T-helper 1 cell treated with Interleukin-12 subunit alpha and Interleukin-12 subunit beta and Interleukin-4 antibody, amounts not matched to agents 30 ng/mL and 1 ng/mL, for 36 hours (primary cell): ENCODE measurements at regions not wholly inside any gene's neighbourhood (a gene's known extent, or its start where the extent isn't known, plus 50 kb on each side); places are given as distances from the start of the nearest gene placed in this dataset.
"Not testable (repeated sequence)": the region's sequence is repeated elsewhere in the genome, so short reads cannot be mapped to it uniquely, and the experiment has no call there.

Experiments
- intact Hi-C: fragments of 100-400 bp; cut with micrococcal nuclease; formaldehyde crosslinking; loops from one replicate; pipeline ENCODE4 v1.15.1; 2024

GRCh38 chr11:95444309-95445241 lies 213.6 kb upstream of the SESN3 start:
- intact Hi-C loops = no loop called here

DNA sequence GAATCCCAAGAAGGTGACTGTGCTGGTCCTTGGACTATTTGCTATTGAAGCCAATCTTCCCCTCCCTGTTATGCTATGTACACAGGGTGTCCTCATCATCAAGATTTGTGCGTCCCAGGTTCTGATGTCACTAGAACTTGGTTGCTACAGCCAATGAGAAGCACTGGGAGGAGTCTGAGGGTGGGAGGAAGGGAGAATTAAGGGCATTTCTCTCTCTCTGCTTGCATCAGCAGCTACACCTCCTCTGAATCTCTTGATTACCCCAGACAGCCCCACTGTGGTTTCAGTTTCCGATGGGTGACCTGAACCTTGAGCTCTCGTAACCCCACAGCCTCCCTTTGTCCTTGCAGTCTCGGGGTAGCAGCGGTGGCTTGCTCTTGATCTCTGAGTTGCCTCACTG lies 212.4 kb upstream of the SESN3 start:
- intact Hi-C loops = no loop called here

- intact Hi-C loops = no loop called here
Observed at GRCh38 chr11:95442531-95443050, 211.6 kb upstream of the SESN3 start.

DNA sequence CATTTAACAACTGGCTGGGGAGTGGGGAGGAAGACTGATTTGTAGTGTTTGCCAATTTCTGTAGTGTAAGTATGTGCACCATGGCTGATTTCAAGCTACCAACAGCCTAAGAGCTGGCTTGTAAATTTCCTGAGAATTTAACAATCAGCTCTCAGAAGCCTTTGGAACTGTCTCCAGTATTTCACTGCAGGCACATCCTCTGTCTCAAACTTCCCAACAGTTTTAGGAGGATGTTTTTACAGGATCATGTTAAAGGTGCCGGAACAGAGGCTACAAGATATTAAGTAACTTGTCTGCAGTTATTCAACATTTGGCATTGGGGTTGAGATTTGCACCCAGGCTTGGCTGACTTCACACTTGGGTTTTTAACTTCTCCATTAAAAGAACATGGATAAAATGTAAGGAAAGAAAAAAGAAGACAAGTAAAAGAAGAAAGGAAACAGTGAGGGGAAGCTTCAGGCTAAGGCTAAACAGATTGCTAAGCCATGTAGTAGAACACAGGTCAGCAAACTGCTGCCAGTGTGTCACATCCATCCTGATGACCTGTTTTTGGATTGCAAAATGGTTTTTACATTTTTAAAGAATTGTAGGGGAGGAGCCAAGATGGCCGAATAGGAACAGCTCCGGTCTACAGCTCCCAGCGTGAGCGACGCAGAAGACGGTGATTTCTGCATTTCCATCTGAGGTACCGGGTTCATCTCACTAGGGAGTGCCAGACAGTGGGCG lies 204.8 kb upstream of the SESN3 start:
- intact Hi-C loops = loop anchor here (5.0 kb wide), 1 partner anchor 272 kb away; no protein-coding TSS in a partner anchor

- intact Hi-C loops = loop anchor here (5.0 kb wide), 1 partner anchor 272 kb away; no protein-coding TSS in a partner anchor
Observed at GRCh38 chr11:95435192-95435591, 204.2 kb upstream of the SESN3 start.

DNA sequence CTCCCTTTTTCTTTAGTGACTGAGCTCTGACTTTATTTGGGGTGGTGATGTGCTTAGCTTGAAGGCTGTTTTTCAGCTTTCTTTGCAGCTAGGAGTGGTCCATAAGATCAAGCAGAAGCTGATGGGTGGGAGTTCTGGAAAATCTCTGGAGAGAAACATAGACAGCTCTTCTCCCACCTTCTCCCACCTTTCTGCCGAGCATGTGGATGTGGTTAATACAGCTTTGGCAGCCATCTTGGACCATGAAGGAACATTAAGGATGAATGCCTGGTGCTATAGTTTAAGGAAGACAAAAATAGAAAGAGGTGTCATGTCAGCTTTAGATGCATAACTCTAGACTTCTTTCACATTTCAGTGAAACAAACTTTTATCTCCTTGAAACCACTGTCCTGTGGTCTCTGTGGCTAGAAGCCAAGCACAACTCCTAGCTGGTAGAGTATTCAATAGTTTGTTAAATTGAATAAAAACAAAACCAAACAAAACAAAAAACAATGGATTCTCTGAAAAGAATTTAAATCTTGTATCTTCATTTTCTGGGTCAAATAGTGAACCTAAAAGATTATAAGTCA lies 203.6 kb upstream of the SESN3 start:
- intact Hi-C loops = loop anchor here (5.0 kb wide), 1 partner anchor 273 kb away; no protein-coding TSS in a partner anchor

- intact Hi-C loops = no loop called here
Observed at GRCh38 chr11:95434009-95434408, 203.0 kb upstream of the SESN3 start.

DNA sequence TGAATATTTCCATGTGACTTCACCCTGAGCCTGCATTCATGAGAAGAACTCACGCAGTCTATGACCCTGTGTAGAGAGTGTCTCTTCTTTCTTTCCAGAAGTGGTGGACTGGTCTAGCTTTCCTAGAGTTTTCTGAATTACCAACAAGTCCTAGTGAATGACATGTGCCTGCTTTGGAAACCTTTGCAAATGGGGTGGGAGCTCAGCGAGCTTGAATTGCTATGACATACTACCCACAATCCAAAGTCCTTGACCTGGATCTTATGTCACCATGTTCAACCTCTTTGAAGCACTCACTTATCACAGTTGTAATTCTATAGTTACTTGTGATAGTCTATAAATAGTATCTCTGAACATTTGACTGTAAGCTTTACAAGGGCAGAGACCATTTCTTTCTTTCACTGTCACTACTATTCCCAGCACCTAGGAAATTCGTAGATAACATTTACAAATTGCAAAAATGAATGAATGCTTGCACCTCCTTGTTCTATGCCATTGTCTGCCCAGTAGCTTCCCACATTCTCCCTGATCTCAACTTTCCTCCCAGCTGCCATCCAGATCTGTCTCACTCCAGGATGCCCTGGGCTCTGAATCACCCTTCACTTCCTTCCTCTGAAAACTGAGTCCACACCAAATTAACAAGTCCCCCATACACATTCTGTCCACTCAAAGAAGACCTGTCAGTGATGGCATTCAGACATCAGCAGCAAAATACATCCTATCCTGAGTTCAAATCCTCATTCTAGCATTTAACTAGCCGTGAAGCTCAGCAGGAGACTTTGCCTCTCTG lies 201.9 kb upstream of the SESN3 start:
- intact Hi-C loops = no loop called here

GRCh38 chr11:95429376-95429907 lies 198.4 kb upstream of the SESN3 start:
- intact Hi-C loops = no loop called here

DNA sequence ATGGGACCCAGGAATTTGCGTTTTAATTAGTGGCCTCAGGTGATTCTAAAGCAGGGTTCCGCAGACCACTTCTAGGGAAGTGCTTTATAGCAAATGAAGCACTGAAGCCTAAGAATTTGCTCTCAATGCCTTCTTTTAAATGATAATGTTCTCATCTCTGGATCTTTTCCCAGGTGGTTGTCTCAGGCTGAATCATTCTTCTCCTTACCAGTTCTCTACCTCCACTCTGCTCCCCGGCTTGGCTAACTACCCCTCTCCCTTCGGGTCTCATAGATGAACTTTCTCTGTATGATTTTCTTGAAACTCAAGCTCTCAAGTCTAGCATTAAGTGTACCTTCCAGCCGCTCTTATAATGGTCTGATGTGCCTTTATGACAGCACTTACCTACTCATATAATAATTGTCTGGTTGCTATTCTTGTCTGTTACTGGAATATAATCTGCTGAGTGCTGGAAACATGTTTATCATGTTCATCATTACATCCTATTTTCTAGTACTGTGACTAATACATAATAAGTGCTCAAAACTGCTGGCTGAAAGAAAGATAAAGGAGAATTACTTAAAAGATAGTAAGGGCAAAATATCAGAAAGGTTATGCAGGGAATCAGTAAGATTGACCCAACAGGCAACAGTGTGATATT lies 195.9 kb upstream of the SESN3 start:
- intact Hi-C loops = no loop called here

DNA sequence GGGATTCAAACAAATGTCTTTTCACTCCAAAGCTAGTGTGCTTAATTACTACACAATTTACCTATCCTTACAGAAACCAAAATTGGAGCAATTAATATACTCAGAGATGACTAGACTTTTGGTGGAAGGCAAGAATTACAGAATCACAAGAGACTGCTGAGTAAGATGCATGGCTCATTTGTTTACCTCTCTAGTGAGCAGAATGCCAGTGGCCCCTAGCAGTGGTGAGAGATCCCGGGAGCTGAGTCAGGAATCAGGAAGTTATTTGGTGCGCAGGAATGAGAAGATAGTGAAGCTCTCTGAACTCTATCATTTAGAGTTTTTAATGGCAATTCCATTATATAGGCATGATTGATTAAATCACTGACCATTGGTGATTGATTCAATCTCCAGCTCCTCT lies 188.9 kb upstream of the SESN3 start:
- intact Hi-C loops = no loop called here

DNA sequence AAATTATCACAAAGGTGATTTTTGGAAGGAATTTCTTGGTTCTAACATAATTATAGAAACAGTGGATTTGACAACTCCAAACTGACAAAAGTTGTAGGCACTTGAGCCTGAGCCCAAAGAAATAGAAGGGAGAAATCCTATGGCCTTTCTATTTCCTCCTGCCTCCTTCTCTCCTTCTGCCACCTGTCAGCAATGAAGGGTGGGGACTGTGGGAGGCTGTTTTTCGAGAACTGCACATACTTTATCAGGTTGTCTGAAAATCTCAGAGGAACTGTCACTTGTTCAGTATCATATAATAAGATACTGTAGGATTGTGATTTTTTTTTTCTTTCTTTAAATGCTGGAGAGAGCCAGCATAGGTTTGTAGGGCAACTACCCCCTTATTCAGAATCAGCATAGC lies 187.9 kb upstream of the SESN3 start:
- intact Hi-C loops = no loop called here

GRCh38 chr11:95417832-95418231 lies 186.8 kb upstream of the SESN3 start:
- intact Hi-C loops = no loop called here

GRCh38 chr11:95415837-95416304 lies 184.9 kb upstream of the SESN3 start:
- intact Hi-C loops = no loop called here

DNA sequence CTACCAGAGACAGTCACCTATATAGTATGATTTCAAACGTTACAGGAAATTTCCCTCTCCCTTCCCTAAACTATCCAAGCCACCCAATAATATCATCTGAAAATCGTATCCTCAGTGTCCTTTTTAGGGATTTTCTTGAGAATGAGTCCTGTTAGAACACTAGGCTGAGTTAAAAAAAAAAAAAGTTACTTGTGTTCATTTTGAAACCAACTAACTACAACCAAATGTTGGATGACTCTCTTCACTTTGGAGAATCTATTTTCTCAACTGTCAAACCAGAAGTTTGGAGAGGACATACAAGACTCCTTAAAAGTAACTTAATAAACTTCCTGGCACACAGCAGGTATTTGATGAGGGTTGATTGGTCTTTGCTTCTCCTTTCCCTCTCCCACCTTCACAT lies 183.2 kb upstream of the SESN3 start:
- intact Hi-C loops = no loop called here

- intact Hi-C loops = no loop called here
Observed at GRCh38 chr11:95413761-95414160, 182.8 kb upstream of the SESN3 start.

- intact Hi-C loops = no loop called here
Observed at GRCh38 chr11:95413021-95413420, 182.0 kb upstream of the SESN3 start.

DNA sequence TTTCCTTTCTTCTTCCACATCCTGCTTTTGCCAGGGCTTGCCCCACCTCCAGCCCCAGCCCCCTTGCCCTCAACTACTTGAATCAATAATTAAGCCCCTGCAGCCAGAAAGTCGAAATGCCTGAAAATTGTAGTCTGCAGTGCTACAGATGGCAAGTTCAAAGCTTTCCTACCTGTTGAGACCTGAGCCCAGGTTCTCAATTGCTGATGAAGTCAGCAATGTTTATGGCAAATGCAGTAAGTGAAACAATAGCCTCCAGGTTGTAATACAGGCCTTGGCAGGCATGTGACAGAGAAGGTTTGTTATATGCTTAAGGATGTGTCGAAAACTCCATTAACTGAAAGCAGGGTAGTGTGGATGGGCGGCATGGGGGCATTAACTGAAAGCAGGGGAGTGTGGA lies 181.1 kb upstream of the SESN3 start:
- intact Hi-C loops = no loop called here

DNA sequence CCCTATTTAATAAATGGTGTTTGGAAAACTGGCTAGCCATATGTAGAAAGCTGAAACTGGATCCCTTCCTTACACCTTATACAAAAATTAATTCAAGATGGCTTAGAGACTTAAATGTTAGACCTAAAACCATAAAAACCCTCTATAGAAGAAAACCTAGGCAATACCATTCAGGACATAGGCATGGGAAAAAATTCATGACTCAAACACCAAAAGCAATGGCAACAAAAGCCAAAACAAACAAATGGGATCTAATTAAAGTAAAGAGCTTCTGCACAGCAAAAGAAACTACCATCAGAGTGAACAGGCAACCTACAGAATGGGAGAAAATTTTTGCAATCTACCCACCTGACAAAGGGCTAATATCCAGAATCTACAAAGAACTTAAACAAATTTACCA lies 179.7 kb upstream of the SESN3 start:
- intact Hi-C loops = not testable (repeated sequence)

- intact Hi-C loops = no loop called here
Observed at GRCh38 chr11:95406271-95406670, 175.3 kb upstream of the SESN3 start.
